ENCODE measurements at regions not wholly inside any gene's neighbourhood (a gene's known extent, or its start where the extent isn't known, plus 50 kb on each side); places are given as distances from the start of the nearest gene placed in this dataset.

- TF ChIP-seq, protein P1, sequence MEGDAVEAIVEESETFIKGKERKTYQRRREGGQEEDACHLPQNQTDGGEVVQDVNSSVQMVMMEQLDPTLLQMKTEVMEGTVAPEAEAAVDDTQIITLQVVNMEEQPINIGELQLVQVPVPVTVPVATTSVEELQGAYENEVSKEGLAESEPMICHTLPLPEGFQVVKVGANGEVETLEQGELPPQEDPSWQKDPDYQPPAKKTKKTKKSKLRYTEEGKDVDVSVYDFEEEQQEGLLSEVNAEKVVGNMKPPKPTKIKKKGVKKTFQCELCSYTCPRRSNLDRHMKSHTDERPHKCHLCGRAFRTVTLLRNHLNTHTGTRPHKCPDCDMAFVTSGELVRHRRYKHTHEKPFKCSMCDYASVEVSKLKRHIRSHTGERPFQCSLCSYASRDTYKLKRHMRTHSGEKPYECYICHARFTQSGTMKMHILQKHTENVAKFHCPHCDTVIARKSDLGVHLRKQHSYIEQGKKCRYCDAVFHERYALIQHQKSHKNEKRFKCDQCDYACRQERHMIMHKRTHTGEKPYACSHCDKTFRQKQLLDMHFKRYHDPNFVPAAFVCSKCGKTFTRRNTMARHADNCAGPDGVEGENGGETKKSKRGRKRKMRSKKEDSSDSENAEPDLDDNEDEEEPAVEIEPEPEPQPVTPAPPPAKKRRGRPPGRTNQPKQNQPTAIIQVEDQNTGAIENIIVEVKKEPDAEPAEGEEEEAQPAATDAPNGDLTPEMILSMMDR (IDR thresholded peaks at IDR 0.05), result no peak
- TF ChIP-seq POLR2A (IDR thresholded peaks at IDR 0.05), result no peak
- TF ChIP-seq POLR2AphosphoS5 (IDR thresholded peaks at IDR 0.05; ENCODE audit: insufficient read depth in 1 of 2, low read depth in 1 of 2), result no peak
Measured at GRCh38 chr17:14505606-14506005, 204.7 kb downstream of the HS3ST3B1 start.
